B cell (primary cell): ENCODE measurements at regions not wholly inside any gene's neighbourhood (a gene's known extent, or its start where the extent isn't known, plus 50 kb on each side); places are given as distances from the start of the nearest gene placed in this dataset.

Source experiments
- ATAC-seq: fragments of 200-7000 bp; cut with Tn5 transposase; one replicate; pipeline ENCODE4 v1.10.0; 2021; ENCODE audit warnings: low read depth, mild to moderate bottlenecking, moderate number of reproducible peaks, moderate library complexity
- CTCF ChIA-PET: fragments of 350-600 bp; sonication (Branson Sonifier 250); formaldehyde crosslinking; loops from one replicate; lab custom pipeline; 2021; ENCODE audit warnings: antibody characterized with exemption, inconsistent platforms; lab: Charles Lee
- POLR2A ChIA-PET: fragments of 350-600 bp; sonication (Branson Sonifier 250); formaldehyde crosslinking; loops from one replicate; lab custom pipeline; 2021; ENCODE audit warnings: antibody characterized with exemption; lab: Charles Lee
- DNase-seq: peaks from one replicate; pipeline ENCODE4 v3.0.0; 2013
- H2AFZ ChIP-seq: 2 replicates; pipeline ENCODE4 v1.6.1; 2012; ENCODE audit warnings: mild to moderate bottlenecking, low read depth, low read length; ENCODE audit not compliant: insufficient read depth, poor library complexity, severe bottlenecking
- H3K27ac ChIP-seq, 2 donors: 1 replicate in 1 of 2; 2 replicates in 1 of 2; pipeline ENCODE4 v1.5.1; 2012 to 2013; ENCODE audit warnings: low read length in 2 of 2, mild to moderate bottlenecking in 2 of 2, moderate library complexity in 1 of 2
- H3K27me3 ChIP-seq, 4 experiments: fragments of 200-600 bp in 1 of 4; sonication (generic) in 1 of 4; replicated peaks in 1 of 4; 1 replicate in 2 of 4; 2 replicates in 2 of 4; pipeline versions ENCODE4 v1.6.1 to v1.7.0; 2013 to 2016; ENCODE audit warnings: low read length in 3 of 4, mild to moderate bottlenecking in 2 of 4, mixed read lengths in 1 of 4, moderate library complexity in 1 of 4; ENCODE audit not compliant: insufficient read depth in 4 of 4, control insufficient read depth in 3 of 4; ENCODE audit errors: control extremely low read depth in 1 of 4
- H3K36me3 ChIP-seq, 2 experiments: replicated peaks in 1 of 2; 1 replicate in 1 of 2; 2 replicates in 1 of 2; pipeline versions ENCODE4 v1.6.1 to v1.7.1; 2013; ENCODE audit warnings: low read length in 1 of 2; ENCODE audit not compliant: insufficient read depth in 2 of 2, control insufficient read depth in 1 of 2; ENCODE audit errors: control extremely low read depth in 1 of 2, extremely low read depth in 1 of 2
- H3K4me1 ChIP-seq, 2 donors: fragments of 200-600 bp in 1 of 2; sonication (generic) in 1 of 2; 1 replicate in 1 of 2; 2 replicates in 1 of 2; pipeline versions ENCODE4 v1.5.1 to v1.6.1; 2013 to 2017; ENCODE audit warnings: low read length in 2 of 2; ENCODE audit not compliant: control insufficient read depth in 2 of 2, insufficient read depth in 2 of 2
- H3K4me2 ChIP-seq: replicated peaks from 2 replicates; pipeline ENCODE3; 2012; ENCODE audit warnings: mild to moderate bottlenecking, low read depth, low read length; ENCODE audit not compliant: poor library complexity, severe bottlenecking
- H3K4me3 ChIP-seq, 5 experiments: fragments of 200-600 bp in 1 of 5; sonication (generic) in 1 of 5; 1 replicate in 3 of 5; 2 replicates in 2 of 5; pipeline versions ENCODE4 v1.5.1 to v1.7.0; 2011 to 2016; ENCODE audit warnings: low read length in 4 of 5, mild to moderate bottlenecking in 4 of 5, low read depth in 2 of 5, control low read depth in 1 of 5, moderate library complexity in 1 of 5; ENCODE audit not compliant: insufficient read depth in 1 of 5; ENCODE audit errors: control extremely low read depth in 1 of 5, extremely low read depth in 1 of 5
- H3K79me2 ChIP-seq: fragments of 200-600 bp; sonication (generic); one replicate; pipeline ENCODE4 v1.6.0; 2016; ENCODE audit warnings: low read length; ENCODE audit not compliant: control insufficient read depth, insufficient read depth
- H3K9ac ChIP-seq: fragments of 200-600 bp; sonication (generic); 2 replicates; pipeline ENCODE4 v1.6.1; 2017; ENCODE audit warnings: mild to moderate bottlenecking, low read length, moderate library complexity
- H3K9me3 ChIP-seq, 3 donors: one replicate each; pipeline versions ENCODE4 v1.6.1 to v1.7.1; 2013; ENCODE audit warnings: low read length in 2 of 3; ENCODE audit not compliant: control insufficient read depth in 2 of 3, insufficient read depth in 1 of 3; ENCODE audit errors: control extremely low read depth in 1 of 3
- H4K20me1 ChIP-seq: 2 replicates; pipeline ENCODE4 v1.6.0; 2012; ENCODE audit warnings: mild to moderate bottlenecking, low read length; ENCODE audit not compliant: insufficient read depth, control insufficient read depth, poor library complexity, severe bottlenecking
- H3K27ac Mint-ChIP-seq: one replicate; pipeline ENCODE4 v1.8.0; 2021; ENCODE audit warnings: mixed read lengths
- H3K27me3 Mint-ChIP-seq: one replicate; pipeline ENCODE4 v1.8.0; 2021; ENCODE audit warnings: mixed read lengths
- H3K4me1 Mint-ChIP-seq: one replicate; pipeline ENCODE4 v1.8.0; 2021; ENCODE audit warnings: mixed read lengths
- H3K4me3 Mint-ChIP-seq: one replicate; pipeline ENCODE4 v1.8.0; 2021; ENCODE audit warnings: mixed read lengths
- H3K9me3 Mint-ChIP-seq: one replicate; pipeline ENCODE4 v1.8.0; 2022; ENCODE audit warnings: mixed read lengths; ENCODE audit not compliant: insufficient read depth
- CTCF ChIP-seq: fragments of 200-600 bp; IDR thresholded peaks from one replicate; pipeline ENCODE4 v1.8.0; 2022; ENCODE audit warnings: antibody characterized with exemption, mild to moderate bottlenecking
- EZH2 ChIP-seq: IDR thresholded peaks from 2 replicates; pipeline ENCODE4 v1.6.1; 2012; ENCODE audit warnings: borderline replicate concordance, low read depth, mild to moderate bottlenecking, moderate library complexity, low read length; ENCODE audit not compliant: insufficient read depth, poor library complexity, severe bottlenecking
- WGBS: methylation state at CpG from one replicate; pipeline ENCODE4 v1.1.5; 2013; ENCODE audit warnings: missing lambda C conversion rate; ENCODE audit not compliant: insufficient coverage; 5-methylcytosine and 5-hydroxymethylcytosine counted together
- intact Hi-C: fragments of 100-400 bp; cut with micrococcal nuclease; formaldehyde crosslinking; loops from one replicate; pipeline ENCODE4 v1.10.0; 2022

- ChIA-PET POLR2A (no interaction called here), CTCF (interaction anchor here (0.8 to 4.9 kb wide), 3 partner anchors 329 to 1267 kb away, joined by 3 to 52 read pairs (median 4); no protein-coding TSS in a partner anchor)
- Histone ChIP-seq H3K36me3 (no peaks in the 10 kb centered on the region), H3K4me1 (no peaks in the 10 kb centered on the region), H3K27me3 (no peaks in the 10 kb centered on the region), H3K9ac (no peak overlapping the region), H4K20me1 (no peaks in the 10 kb centered on the region), H2AFZ (no peak overlapping the region), H3K27ac (no peak overlapping the region), H3K4me3 (no peak overlapping the region), H3K9me3 (no peaks in the 10 kb centered on the region), H3K79me2 (no peaks in the 10 kb centered on the region), H3K4me2 (no peak overlapping the region)
- H3K4me1 Mint-ChIP-seq = no peaks in the 10 kb centered on the region
- H3K27me3 Mint-ChIP-seq = peaks cover 8% of the 10 kb centered on the region
- no peak for DNase-seq
- no peak overlapping the region for H3K4me3 Mint-ChIP-seq
- TF ChIP-seq CTCF = no peak
- TF ChIP-seq EZH2 = no peak
- no peak overlapping the region for H3K27ac Mint-ChIP-seq
- no peak for ATAC-seq
- intact Hi-C loops = loop anchor here (5.0 kb wide), 1 partner anchor 603 kb away; no protein-coding TSS in a partner anchor
- H3K9me3 Mint-ChIP-seq = no peaks in the 10 kb centered on the region
- WGBS = 98% methylated on average over 3 of the region's 4 CpGs
Observed at GRCh38 chr16:16864536-16864935, 485.6 kb downstream of the NPIPA7 start.

- Histone ChIP-seq H3K27ac (no peak overlapping the region), H4K20me1 (no peaks in the 10 kb centered on the region), H3K9me3 (no peaks in the 10 kb centered on the region), H3K79me2 (no peaks in the 10 kb centered on the region), H3K4me2 (no peak overlapping the region), H3K9ac (no peak overlapping the region), H3K4me1 (no peaks in the 10 kb centered on the region), H2AFZ (no peak overlapping the region), H3K27me3 (no peaks in the 10 kb centered on the region), H3K36me3 (no peaks in the 10 kb centered on the region), H3K4me3 (no peak overlapping the region)
- ATAC-seq (no peak), DNase-seq (no peak)
- POLR2A ChIA-PET = no interaction called here
- Mint-ChIP-seq H3K4me1 (no peaks in the 10 kb centered on the region), H3K27me3 (peaks cover 10% of the 10 kb centered on the region), H3K9me3 (no peaks in the 10 kb centered on the region), H3K27ac (no peak overlapping the region), H3K4me3 (no peak overlapping the region)
- intact Hi-C loops = no loop called here
- TF ChIP-seq EZH2 = no peak
- no peak for TF ChIP-seq CTCF
- CTCF ChIA-PET = no interaction called here
- 92% methylated on average over 2 of the region's 3 CpGs for WGBS
Observed at GRCh38 chr16:16865374-16865773, 486.4 kb downstream of the NPIPA7 start.
